KMS-11 (cell line): ENCODE measurements at regions not wholly inside any gene's neighbourhood (a gene's known extent, or its start where the extent isn't known, plus 50 kb on each side); places are given as distances from the start of the nearest gene placed in this dataset.

Source experiments
- H2AFZ ChIP-seq: fragments of 200-600 bp; sonication (generic); 2 replicates; pipeline ENCODE4 v1.6.1; 2016; ENCODE audit warnings: antibody characterized with exemption, mixed run types, low read depth
- H3K27ac ChIP-seq: fragments of 200-600 bp; sonication (generic); 2 replicates; pipeline ENCODE4 v1.6.1; 2016; ENCODE audit warnings: mild to moderate bottlenecking, mixed run types
- H3K27me3 ChIP-seq: fragments of 200-600 bp; sonication (generic); 2 replicates; pipeline ENCODE4 v1.6.1; 2017; ENCODE audit warnings: mild to moderate bottlenecking, low read depth, mixed run types, moderate library complexity; ENCODE audit not compliant: insufficient read depth
- H3K36me3 ChIP-seq: fragments of 200-600 bp; sonication (generic); 2 replicates; pipeline ENCODE4 v1.6.1; 2017; ENCODE audit warnings: mild to moderate bottlenecking, mixed run types; ENCODE audit not compliant: insufficient read depth
- H3K4me1 ChIP-seq: fragments of 200-600 bp; sonication (generic); 2 replicates; pipeline ENCODE4 v1.6.1; 2016; ENCODE audit warnings: mild to moderate bottlenecking, low read depth, mixed run types; ENCODE audit not compliant: poor library complexity, severe bottlenecking
- H3K4me2 ChIP-seq: fragments of 200-600 bp; sonication (generic); 2 replicates; pipeline ENCODE4 v1.7.0; 2016; ENCODE audit warnings: mild to moderate bottlenecking, mixed run types
- H3K4me3 ChIP-seq: fragments of 200-600 bp; sonication (generic); IDR thresholded peaks from 2 replicates; pipeline ENCODE4 v1.6.1; 2017; ENCODE audit warnings: low read depth, low read length, mixed read lengths; ENCODE audit not compliant: insufficient read depth
- H3K79me2 ChIP-seq: fragments of 200-600 bp; sonication (generic); 2 replicates; pipeline ENCODE4 v1.6.1; 2016; ENCODE audit warnings: low read depth, mixed run types; ENCODE audit not compliant: insufficient read depth
- H3K9ac ChIP-seq: fragments of 200-600 bp; sonication (generic); 2 replicates; pipeline ENCODE4 v1.6.1; 2016; ENCODE audit warnings: mild to moderate bottlenecking, mixed run types
- H4K20me1 ChIP-seq: fragments of 200-600 bp; sonication (generic); 2 replicates; pipeline ENCODE4 v1.6.1; 2016; ENCODE audit warnings: mild to moderate bottlenecking, mixed run types; ENCODE audit not compliant: insufficient read depth
- TF ChIP-seq, protein P1 (sequence below): fragments of 200-600 bp; sonication (generic); conservative IDR thresholded peaks from 2 replicates; pipeline ENCODE4 v1.6.1; 2017; ENCODE audit warnings: low read depth, mild to moderate bottlenecking, antibody characterized with exemption, low read length, moderate library complexity, mixed read lengths

DNA sequence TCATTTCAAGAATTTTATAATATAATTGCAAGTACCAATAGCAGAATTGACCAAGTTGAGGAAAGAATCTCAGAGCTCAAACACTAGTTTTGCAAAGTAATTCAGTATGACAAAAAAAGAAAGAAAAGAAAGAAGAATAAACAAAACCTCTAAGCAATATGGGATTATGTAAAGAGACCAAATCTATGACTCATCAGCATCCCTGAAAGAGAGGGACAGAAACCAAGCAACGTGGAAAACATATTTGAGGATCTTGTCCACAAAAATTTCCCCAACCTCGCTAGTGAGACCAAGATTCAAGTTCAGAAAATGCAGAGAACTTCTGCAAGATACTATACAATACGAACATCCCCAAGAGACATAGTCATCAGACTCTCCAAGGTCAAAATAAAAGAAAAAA, 203.7 kb upstream of the DDI1 start:
- no peaks in the 10 kb centered on the region for H3K79me2 ChIP-seq
- H4K20me1 ChIP-seq, result no peaks in the 10 kb centered on the region
- no peak overlapping the region for H3K27ac ChIP-seq
- H3K9ac ChIP-seq, result no peak overlapping the region
- H3K27me3 ChIP-seq, result no peaks in the 10 kb centered on the region
- no peak overlapping the region for H3K4me2 ChIP-seq
- no peak overlapping the region for H2AFZ ChIP-seq
- H3K4me3 ChIP-seq, result no peak overlapping the region
- TF ChIP-seq, protein P1, sequence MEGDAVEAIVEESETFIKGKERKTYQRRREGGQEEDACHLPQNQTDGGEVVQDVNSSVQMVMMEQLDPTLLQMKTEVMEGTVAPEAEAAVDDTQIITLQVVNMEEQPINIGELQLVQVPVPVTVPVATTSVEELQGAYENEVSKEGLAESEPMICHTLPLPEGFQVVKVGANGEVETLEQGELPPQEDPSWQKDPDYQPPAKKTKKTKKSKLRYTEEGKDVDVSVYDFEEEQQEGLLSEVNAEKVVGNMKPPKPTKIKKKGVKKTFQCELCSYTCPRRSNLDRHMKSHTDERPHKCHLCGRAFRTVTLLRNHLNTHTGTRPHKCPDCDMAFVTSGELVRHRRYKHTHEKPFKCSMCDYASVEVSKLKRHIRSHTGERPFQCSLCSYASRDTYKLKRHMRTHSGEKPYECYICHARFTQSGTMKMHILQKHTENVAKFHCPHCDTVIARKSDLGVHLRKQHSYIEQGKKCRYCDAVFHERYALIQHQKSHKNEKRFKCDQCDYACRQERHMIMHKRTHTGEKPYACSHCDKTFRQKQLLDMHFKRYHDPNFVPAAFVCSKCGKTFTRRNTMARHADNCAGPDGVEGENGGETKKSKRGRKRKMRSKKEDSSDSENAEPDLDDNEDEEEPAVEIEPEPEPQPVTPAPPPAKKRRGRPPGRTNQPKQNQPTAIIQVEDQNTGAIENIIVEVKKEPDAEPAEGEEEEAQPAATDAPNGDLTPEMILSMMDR, result no peak
- H3K4me1 ChIP-seq, result no peaks in the 10 kb centered on the region
- H3K36me3 ChIP-seq, result no peaks in the 10 kb centered on the region

DNA sequence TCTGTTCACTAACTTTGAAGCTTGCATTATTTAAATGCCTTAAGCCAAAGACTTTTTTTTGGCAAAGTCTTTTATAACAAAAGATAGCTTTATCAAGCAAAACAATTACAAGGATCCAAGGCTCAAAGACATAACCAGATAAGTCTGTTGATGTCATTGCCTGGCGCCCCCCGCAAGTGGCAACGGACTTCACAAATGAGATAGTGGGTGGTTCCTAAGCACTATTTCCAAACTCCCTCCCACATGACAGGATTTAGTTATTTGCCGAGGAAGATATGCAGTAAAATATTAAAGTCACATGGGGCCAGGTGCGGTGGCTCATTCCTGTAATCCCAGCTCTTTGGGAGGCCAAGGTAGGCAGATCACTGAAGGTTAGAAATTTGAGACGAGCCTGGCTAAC, 194.2 kb upstream of the DDI1 start:
- peak overlapping the region; percentile 51; the same call in 1 of the 2 replicates for H3K4me2 ChIP-seq
- peaks cover 28% of the 10 kb centered on the region for H3K4me1 ChIP-seq
- H3K27ac ChIP-seq, result peak overlapping the region; percentile 84
- peak overlapping the region; percentile 22 for H2AFZ ChIP-seq
- H3K27me3 ChIP-seq, result no peaks in the 10 kb centered on the region
- H3K36me3 ChIP-seq, result no peaks in the 10 kb centered on the region
- peak overlapping the region; percentile 42; the same call in 1 of the 2 replicates for H3K9ac ChIP-seq
- TF ChIP-seq, protein P1, result no peak
- no peak overlapping the region for H3K4me3 ChIP-seq
- no peaks in the 10 kb centered on the region for H4K20me1 ChIP-seq
- no peaks in the 10 kb centered on the region for H3K79me2 ChIP-seq

DNA sequence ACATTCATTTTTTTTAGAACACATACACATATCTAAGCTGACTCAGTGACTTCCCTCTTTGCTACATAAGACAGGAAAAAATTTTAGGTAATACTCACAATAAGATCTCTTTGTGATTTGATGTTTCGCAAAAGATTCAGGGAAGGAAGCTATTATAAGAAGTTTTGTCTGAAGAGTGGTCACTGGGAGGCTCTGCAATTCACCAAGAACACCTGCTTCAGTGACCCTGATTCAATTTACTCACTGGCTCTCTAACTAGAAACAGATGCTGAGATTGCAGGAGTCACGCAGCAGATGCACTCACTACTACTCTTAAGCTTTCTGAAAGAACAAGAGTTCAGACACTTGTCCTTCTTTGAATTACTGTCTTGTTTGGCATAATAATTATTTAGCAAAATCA, 193.6 kb upstream of the DDI1 start:
- TF ChIP-seq, protein P1, result no peak
- Histone ChIP-seq H3K27ac (peak overlapping the region; percentile 84), H2AFZ (no peak overlapping the region; the same call in 1 of the 2 replicates), H3K4me1 (peaks cover 28% of the 10 kb centered on the region), H3K4me2 (peak overlapping the region; percentile 51; the same call in 1 of the 2 replicates), H3K79me2 (no peaks in the 10 kb centered on the region), H3K36me3 (no peaks in the 10 kb centered on the region), H3K27me3 (no peaks in the 10 kb centered on the region), H3K9ac (peak overlapping the region; percentile 42; the same call in 1 of the 2 replicates), H4K20me1 (no peaks in the 10 kb centered on the region), H3K4me3 (no peak overlapping the region)

DNA sequence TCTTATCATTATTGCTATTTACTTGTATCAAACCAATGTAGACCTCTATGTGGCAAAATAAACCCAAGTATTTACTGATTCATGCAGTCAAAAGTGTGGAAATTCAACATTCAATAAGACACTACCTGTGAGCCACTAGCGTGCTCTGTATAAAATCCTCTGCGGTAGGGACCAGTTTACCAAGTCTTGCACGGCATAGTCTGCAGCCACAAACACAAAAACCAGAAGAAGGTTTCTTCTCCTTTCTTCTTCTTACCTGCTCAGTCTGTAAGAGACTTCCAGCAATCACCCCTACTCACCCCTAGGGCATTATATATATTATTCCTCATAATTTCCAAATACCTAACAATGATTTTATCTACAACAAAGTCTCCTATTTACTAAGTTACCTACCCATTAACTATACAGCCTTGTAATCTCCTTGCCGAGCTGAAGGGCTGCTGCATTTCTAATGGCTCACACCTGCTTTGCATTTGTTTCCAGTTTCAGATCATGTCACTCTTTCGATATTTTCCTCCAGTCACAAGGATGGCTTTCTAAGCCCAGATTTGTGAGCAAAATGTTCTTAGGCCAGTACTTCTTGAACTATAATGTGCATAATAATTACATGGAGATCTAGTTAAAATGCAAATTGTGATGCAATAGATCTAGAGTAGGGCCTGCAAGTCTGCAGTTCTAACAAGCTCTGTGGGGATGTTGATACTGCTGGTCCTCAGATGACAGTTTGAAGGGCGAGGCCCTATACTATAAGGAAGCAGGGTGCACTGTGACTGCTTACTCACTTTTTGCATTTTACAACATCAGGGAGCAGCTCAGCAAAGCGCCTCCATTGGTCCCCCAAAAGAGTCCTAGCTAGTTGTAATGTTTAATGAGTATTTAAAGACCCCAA, 191.9 kb upstream of the DDI1 start:
- no peaks in the 10 kb centered on the region for H3K27me3 ChIP-seq
- peak overlapping the region; percentile 22; the same call in 1 of the 2 replicates for H2AFZ ChIP-seq
- H4K20me1 ChIP-seq, result no peaks in the 10 kb centered on the region
- H3K27ac ChIP-seq, result peak overlapping the region; percentile 84
- H3K4me3 ChIP-seq, result no peak overlapping the region
- no peaks in the 10 kb centered on the region for H3K36me3 ChIP-seq
- no peaks in the 10 kb centered on the region for H3K79me2 ChIP-seq
- TF ChIP-seq, protein P1, result no peak
- peak overlapping the region; percentile 32; the same call in 1 of the 2 replicates for H3K9ac ChIP-seq
- peak overlapping the region; percentile 48 for H3K4me2 ChIP-seq
- H3K4me1 ChIP-seq, result peaks cover 28% of the 10 kb centered on the region
